NCI-H1105 (cell line): ENCODE measurements at regions not wholly inside any gene's neighbourhood (a gene's known extent, or its start where the extent isn't known, plus 50 kb on each side); places are given as distances from the start of the nearest gene placed in this dataset.
"Not testable (repeated sequence)": the region's sequence is repeated elsewhere in the genome, so short reads cannot be mapped to it uniquely, and the experiment has no call there.

Experiments used
- DNase-seq: peaks from one replicate; lab custom pipeline; 2025; lab: John Stamatoyannopoulos, UW

DNA sequence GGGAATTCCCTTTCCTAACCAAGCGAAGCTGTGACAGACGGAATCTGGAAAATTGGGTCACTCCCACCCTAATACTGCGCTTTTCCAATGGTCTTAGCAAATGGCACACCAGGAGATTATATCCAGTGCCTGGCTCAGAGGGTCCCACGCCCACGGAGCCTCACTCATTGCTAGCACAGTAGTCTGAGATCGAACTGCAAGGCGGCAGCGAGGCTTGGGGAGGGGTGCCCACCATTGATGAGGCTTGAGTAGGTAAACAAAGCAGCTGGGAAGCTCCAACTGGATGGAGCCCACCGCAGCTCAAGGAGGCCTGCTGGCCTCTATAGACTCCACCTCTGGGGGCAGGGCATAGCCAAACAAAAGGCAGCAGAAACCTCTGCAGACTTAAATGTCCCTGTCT lies 523.9 kb downstream of the KCNH5 start:
- not testable (repeated sequence) for DNase-seq

DNA sequence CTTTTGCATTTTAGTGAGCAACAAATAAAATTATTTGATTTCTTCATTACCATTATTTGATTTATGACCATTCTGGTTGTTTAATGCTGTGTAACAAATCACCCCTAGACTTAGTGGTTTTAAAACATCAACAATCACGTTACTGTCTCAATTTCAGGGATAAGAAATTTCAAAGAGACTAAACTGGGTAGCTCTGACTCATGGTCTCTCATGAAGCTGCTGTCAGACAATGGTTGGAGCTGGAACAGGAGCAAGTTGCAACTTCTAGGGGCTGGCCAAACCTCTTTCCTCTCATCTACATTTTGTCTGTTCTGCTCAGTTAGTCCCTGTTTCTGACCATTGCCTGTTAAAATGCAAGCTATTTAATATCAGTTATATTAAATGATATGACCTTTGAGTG lies 517.0 kb downstream of the KCNH5 start:
- no peak for DNase-seq

DNA sequence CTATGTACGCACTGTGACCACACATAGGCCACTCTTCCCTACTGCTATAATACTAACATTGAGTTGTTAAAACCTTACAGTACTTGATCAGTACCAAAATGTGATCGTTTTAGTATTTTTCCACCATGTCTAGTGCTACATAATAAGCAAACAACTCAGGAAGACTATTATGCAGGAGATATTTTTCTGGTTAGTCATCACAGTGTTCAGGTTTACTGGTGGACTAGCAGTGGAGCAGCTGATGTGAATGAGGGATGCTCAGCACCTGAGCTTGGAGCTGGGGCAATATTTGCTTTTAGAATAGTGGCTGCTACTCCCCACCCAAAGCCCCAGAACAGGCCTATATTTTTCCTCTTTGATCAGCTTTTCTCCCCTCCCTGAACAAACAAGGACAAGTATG lies 513.1 kb downstream of the KCNH5 start:
- DNase-seq, result no peak

DNA sequence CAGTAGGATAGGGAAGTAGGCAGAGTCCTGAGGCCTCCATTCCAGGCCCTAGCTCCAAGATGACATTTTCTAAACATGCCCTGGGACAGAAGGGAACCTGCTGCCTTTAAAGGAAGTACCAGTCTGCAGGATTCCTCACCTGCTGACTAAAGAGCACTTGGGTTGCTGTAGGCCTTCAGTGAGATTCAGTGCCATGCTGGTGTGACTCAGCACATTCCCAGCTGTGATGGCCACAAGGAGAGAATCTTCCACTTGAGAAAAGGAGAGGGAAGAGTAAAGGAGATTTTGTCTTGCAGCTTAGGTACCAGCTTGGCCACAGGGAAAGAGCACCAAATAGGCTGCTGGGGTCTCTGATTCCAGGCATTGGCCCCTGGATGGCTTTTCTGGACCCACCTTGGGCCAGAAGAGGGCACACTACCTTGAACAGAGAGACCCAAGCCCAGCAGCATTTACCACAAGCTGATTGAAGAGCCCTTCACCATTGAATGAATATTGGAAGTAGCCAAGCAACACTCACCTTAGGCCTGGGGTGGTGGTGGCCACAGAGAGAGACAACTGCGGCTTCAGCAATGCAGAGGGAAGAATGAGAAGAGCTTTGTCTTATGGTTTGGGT lies 498.3 kb downstream of the KCNH5 start:
- no peak for DNase-seq

DNA sequence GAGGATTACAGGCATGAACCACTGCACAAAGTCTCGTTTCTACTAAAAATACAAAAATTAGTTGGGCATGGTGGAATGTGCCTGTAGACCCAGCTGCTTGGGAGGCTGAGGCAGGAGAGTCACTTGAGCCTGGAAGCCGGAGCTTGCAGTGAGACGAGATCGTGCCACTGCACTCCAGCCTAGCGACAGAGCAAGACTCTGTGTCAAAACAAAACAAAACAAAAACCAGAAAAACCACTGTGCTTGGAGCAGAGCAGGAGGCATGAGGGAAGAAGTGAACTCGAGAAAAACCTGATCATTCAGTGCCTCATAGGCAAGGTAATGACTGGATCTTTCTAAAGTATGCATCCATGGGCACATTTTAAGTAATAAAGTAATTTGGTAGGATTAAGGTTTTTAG lies 487.8 kb downstream of the KCNH5 start:
- DNase-seq, result no peak

DNA sequence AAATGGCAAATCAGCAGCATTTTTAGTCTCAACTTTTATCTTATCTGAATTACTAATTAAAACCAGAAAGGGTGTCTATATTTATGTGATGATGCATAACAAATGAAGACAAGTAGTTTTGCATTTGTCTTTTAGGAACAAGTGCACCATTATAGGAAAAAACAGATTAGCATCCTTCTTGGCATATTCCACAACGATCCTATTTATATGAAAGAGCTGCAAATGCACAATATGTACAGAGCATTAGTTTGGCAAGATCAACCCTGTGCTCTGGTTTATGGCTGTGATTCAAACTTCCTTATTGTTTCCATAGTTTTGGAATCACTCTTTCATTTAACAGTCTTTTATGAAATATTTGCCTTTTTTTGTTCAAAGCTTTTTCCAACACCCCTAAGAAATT lies 486.8 kb downstream of the KCNH5 start:
- no peak for DNase-seq

DNA sequence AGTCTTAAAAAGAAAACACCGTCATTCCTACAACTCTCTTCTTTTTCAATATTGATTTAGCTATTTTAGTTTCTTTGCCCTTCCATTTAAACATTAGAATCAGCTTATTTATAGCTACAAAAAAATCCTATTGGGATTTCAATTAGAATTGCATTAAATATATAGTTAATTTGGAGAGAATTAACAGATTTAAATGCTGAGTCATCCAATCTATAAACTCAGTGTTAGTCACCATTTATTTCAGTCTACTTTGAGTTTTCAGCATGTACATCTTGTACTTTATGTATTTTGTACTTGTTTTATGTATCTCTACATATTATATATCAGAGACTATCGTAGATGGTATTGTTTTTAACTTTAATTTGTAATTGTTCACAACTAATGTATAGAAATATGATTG lies 460.0 kb downstream of the KCNH5 start:
- no peak for DNase-seq

DNA sequence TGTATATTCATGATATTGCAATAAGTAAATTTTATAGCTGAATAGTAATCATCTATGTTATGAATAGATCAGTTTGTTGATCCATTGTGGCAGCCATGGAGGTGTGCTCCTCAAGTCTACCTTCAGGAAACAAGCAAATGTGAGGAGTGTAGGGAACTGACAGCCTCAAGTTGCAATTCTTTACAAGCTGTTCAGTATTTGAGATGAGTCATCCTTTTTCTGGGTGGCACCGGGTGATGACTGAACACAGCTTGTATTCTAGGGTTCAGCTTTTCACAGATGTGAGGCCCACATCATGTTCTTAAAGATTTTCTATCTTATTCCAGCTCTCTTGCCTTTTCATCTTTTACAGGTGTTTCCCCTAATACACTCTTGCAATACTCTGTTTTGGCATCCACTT lies 452.4 kb downstream of the KCNH5 start:
- DNase-seq, result no peak

DNA sequence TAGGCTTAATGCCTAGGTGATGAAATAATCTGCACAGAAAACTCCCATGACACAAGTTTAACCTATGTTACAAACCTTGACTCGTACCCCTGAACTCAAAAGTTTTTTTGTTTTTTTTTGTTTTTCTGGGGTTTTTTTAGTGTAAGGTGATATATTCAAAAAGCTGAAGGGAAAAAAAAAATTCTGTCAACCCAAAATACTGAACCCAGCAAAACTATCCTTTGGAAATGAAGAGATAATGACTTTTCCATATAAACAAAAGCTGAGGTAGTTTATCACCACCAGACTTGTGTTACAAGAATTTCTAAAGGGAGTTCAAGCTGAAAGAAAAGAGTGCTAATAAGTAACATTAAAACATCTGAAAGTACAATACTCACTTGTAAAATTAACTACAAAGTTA lies 448.1 kb downstream of the KCNH5 start:
- DNase-seq, result no peak

DNA sequence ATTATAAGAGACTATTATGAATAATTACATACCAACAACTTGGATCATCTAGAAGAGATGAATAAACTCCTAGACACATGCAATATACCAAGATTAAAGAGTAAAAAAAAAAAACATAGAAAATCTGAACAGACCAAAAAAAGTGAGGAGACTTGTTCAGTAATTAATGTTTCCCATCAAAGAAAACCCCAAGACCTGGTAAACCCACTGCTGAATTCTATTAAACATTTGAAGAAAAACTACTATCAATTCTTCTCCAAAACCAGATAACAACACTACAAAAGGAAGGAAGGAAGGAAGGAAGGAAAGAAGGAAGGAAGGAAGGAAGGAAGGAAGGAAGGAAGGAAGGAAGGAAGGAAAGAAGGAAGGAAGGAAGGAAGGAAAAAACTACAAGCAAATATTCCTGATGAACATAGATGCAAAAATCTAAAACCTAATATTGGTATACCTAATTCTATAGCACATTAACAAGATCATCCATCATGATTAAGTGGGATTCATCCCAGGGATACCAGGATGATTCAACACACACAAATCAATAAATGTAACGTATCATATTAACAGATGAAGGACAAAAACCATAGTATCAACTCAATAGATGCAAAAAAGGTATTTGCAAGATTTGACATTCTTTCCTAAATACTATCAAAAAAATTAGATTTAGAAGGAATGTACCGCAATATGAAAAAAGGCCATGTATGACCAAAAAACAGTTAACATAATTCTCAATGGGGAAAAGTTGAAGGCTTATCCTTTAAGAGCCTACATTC lies 445.5 kb downstream of the KCNH5 start:
- no peak for DNase-seq

DNA sequence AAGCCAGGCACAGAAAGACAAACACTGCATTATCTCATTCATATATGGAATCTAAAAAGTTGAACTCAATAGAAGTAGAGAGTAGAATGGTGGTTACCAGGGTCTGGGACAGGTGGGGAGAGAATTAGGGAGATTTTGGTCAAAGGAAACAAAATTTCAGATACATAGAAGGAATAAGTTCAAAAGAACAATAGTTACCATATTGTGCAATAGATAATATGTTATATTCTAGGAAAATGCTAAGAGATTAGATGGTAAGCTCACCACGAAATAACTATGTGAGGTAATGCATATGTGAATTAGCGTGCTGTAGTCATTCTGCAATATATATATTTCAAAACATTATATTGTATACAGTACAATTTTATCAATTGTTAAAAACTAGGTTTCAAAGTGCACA lies 442.5 kb downstream of the KCNH5 start:
- no peak for DNase-seq

DNA sequence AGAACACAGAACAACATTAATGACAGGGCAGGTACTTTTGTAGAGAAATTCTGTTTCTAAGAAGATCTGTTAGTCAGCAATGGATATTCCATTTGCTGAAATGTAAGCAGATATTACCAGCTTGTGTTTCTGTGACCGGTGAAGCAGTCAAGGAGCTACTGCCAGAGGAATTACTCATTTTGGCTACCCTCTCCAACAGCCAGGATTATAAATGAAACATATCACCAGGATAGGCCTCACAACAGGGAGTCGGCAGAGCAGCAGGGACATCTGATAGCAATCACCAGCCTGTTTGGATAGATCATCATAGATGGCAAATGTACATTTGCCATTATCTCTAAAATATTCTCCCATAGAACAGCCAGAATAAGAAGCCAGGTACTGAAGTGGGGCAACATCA lies 440.7 kb downstream of the KCNH5 start:
- no peak for DNase-seq

DNA sequence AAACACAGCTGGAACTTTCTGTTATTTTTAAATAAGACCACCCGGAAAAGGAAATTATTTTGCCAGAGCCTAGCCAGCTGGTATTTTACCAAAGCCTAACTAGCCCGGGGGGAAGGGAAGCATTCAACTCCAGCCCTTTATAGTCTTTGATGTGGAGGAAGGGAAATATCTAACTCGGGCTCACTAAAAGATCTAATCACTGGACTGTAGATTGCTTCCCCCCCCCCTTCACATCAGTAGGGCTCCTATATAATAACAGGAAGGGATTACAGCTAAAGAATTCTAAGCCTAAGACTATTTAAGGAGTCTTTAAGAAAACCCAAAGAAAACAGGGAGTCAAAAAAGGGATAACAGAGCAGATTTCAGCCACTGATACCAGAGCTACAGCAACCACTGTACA lies 431.1 kb downstream of the KCNH5 start:
- no peak for DNase-seq

DNA sequence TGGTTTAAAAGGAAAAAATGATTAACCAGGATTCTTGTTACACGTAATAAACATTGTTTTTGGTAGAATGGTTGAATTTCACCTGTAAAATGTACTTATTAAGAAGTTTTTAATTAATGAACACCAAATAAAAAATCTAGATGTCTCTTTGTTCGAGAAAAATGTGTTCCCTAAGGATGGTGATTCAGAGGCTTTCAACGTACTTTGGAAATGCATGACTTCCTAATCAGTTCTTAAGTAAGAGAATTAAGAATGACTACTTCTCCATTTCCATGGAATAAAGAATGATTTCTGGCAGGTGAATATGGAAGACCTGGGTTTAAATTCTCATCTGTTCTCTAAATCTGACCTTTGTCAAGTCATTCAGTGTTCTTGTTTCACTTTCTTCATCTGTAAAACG lies 428.6 kb downstream of the KCNH5 start:
- no peak for DNase-seq

DNA sequence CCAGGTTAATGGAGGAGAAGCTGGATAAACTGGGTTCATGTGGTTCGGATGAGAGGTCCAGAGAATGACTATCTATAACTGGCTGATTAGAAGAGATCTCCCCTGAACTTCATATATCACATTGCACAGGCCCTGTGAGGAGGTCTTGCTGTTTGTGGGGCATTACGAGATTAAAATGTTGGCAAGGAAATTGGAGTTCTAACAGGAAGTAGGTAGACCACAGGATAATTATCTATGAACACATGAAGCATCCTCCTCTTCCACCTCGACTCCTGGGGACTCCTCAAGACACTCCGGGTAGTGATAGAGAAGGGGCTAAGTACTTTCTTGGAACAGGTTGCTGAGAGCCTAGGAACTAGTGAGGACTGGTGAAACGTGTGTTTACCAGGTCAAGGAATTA lies 418.8 kb downstream of the KCNH5 start:
- DNase-seq, result no peak

DNA sequence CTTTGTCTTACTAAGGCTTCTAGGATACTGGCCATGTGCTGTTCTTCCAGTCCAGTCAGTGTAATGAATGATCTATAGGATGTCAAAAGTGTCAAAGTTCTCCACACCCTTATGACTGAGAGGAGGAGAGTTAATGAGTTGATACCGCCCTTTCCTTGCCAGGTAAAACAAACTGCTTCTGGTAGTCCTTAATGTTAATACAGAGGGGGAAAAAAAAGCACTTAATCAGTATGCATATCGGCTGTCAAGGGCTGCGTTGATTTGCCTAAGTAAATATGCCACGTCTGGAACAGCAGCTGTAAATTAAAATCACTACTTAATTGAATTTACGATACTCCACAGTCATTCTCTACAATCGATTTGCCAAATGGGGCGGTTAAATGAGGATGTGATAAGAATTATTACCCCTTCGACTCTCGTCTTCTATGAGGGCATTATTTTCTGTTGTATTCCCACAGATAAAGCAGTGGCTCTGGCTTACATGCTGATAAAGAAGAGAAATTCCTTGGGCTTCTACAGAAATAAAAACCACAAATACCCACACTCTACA lies 416.0 kb downstream of the KCNH5 start:
- DNase-seq, result no peak

DNA sequence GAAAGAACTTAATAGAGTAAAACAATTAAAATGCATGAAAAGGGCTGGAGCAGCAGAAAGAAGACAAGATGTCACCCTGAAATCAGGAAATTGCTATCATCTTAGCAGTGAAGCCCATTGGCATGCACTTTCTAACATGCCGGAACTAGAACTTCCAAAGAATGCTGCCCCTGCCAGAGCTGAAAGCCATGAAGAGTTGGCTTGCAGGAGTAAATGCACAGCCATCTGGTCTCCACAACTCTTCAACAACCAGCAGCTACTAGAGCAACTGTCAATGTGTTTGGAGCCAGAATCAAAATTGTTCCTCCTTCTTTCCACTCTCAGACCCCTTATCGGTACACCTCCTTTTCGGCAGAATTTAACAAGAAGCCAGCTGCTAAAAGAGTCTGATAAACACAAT lies 414.1 kb downstream of the KCNH5 start:
- DNase-seq, result no peak

DNA sequence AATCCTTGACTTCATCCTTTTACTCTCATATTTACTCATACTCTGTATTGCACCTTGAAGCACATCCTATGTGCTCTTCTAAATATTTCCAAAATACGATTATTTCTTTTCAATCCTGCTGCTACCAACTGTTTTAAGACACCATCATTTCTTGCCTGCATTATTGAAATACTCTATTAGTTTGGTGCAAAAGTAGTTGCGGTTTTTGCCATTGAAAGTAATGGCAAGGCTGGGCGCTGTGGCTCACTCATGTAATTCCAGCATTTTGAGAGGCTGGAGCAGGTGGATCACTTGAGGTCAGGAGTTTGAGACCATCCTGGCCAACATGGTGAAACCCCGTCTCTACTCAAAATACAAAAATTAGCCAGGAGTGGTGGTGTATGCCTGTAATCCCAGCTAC lies 412.5 kb downstream of the KCNH5 start:
- no peak for DNase-seq

DNA sequence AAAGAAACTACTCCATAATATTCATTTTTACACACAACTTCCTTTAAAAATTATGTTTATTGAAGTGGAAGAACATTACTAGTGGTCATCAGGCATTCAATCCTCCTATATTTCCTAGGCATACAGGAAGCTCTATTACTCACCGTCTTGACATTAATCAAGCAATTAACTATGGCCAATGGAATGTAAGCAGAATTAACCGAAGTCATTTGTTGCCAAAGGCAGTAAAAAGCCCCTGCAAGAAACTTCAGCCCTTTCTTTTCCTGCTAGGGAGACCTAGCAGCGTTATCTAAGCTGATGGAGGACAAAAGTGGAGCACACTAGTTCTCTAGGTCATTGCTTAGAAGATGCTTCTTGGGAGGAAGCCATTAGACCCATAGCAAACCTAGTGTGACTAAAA lies 399.6 kb downstream of the KCNH5 start:
- DNase-seq, result no peak
